ENCODE measurements at regions not wholly inside any gene's neighbourhood (a gene's known extent, or its start where the extent isn't known, plus 50 kb on each side); places are given as distances from the start of the nearest gene placed in this dataset.

GRCh38 chr6:109271622-109272021, 110.6 kb downstream of the CD164 start:
- ChIA-PET POLR2A (no interaction called here), CTCF (no interaction called here)
- TF ChIP-seq CTCF (IDR thresholded peaks at IDR 0.05; ENCODE audit: control extremely low read depth, extremely low read depth, low read depth, missing control alignments) = no peak
- DNase-seq (ENCODE audit: extremely low spot score) = no peak

GRCh38 chr6:109269953-109270517, 112.2 kb downstream of the CD164 start:
- CTCF ChIA-PET = interaction anchor here (0.8 to 1.2 kb wide), 2 partner anchors 12 to 15 kb away, joined by 3 to 4 read pairs; no protein-coding TSS in a partner anchor
- no peak for TF ChIP-seq CTCF (IDR thresholded peaks at IDR 0.05; ENCODE audit: control extremely low read depth, extremely low read depth, low read depth, missing control alignments)
- POLR2A ChIA-PET = no interaction called here
- no peak for DNase-seq (ENCODE audit: extremely low spot score)

DNA sequence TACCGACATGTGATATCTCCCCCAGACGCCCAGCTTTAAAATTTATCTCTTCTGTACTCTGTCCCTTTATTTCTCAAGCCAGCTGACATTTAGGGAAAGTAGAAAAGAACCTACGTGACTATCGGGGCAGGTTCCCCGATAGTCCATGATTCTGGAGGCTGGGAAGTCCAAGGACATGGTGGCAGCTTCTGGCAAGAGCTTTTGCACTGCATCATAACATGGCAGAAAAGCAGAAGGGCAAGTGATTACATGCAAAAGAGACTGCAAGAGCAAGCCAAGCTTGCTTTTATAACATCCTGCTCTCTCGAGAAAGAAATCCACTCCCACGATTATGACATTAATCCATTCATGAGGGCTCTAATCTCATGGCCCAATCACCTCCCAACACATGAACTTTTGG, 113.2 kb downstream of the CD164 start:
- POLR2A ChIA-PET = no interaction called here
- no peak for DNase-seq (ENCODE audit: extremely low spot score)
- TF ChIP-seq CTCF (IDR thresholded peaks at IDR 0.05; ENCODE audit: control extremely low read depth, extremely low read depth, low read depth, missing control alignments) = no peak
- CTCF ChIA-PET = interaction anchor here (1.2 kb wide), 1 partner anchor 14 kb away, joined by 4 read pairs; no protein-coding TSS in a partner anchor

DNA sequence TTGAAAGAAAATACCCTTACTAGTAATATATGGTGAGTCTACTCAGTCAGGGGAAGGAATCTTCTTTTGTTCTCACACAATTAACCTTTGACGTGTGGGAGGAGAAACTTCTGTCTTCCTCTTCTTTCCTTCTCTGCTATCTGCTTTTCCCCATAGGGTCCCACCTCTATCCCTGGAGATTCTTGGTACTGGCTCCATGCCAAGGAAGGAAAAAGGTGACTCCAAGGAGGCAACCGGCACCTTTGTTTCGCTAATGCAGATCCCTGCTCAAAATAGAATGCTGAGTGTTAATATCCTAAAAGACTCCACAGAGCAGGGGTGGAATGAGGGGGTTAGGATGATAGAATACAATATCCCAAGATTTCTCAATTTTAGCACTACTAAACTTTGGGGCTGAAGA, 116.7 kb downstream of the CD164 start:
- POLR2A ChIA-PET = no interaction called here
- TF ChIP-seq CTCF (IDR thresholded peaks at IDR 0.05; ENCODE audit: control extremely low read depth, extremely low read depth, low read depth, missing control alignments) = no peak
- no peak for DNase-seq (ENCODE audit: extremely low spot score)
- CTCF ChIA-PET = no interaction called here

DNA sequence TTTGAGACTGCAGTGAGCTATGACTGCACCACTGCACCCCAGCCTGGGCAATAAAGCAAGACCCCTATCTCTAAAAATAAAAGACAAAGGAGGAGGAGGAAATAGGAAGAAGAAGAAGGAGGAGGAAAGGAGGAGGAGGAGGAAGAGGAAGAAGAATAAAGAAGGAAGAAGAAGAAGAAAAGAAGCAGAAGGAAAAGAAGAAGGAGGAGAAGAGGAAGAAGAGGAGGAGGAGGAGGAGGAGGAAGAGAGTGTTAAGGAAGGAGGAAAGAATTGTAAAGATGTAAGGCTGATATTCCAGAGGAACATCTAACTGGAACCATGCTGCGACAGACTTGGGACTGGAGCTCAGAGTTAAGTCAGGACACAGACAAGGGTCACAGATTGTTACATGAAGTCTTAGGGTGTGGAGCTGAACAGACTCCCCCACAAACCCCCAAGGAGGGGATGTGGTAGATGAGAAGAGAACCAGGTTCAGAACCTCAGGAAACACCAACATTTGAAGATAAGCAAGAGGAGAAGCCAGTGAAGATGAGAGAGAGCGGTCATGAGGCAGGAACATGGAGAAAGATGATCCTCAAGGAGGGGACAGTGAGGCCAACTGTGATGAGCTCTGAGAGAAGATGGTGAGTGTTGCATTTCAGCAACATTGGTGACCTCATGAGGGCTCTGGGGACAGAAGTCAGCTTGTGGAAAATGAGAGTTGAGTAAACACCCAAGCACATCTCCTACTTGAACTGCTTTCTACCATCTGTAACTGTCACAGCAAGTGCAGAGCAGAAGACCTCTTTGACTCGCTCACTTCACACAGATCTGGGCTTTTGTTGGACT, 118.2 kb downstream of the CD164 start:
- no peak for TF ChIP-seq CTCF (IDR thresholded peaks at IDR 0.05; ENCODE audit: control extremely low read depth, extremely low read depth, low read depth, missing control alignments)
- CTCF ChIA-PET = no interaction called here
- no peak for DNase-seq (ENCODE audit: extremely low spot score)
- POLR2A ChIA-PET = no interaction called here

DNA sequence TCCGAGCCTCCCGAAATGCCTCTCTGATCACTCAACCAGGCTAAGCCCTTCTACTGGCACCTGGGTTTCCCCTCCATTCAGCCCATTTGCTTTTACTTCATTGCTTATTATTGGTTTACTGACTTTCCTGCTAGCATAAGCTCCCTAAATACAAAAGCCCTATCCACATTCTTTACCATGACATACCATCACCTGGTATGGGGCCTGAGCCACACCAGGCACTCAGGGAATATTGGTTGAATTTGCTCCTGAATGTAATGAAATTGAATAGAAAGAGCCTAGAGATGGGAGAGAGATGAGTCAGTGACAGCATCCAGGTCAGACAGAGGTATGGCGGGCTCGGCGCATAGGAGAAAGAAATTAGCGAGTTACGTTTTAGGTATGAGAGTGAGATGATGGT, 120.0 kb downstream of the CD164 start:
- ChIA-PET POLR2A (no interaction called here), CTCF (no interaction called here)
- no peak for TF ChIP-seq CTCF (IDR thresholded peaks at IDR 0.05; ENCODE audit: control extremely low read depth, extremely low read depth, low read depth, missing control alignments)
- no peak for DNase-seq (ENCODE audit: extremely low spot score)

All from GM10248 (cell line).